ENCODE measurements at regions not wholly inside any gene's neighbourhood (a gene's known extent, or its start where the extent isn't known, plus 50 kb on each side); places are given as distances from the start of the nearest gene placed in this dataset.

- Mint-ChIP-seq H3K36me3 (ENCODE audit: low read depth) (no peaks in the 10 kb centered on the region), H3K27me3 (ENCODE audit: low read depth) (no peaks in the 10 kb centered on the region), H3K27ac (ENCODE audit: unreplicated experiment) (no peak overlapping the region), H3K4me1 (peaks cover 18% of the 10 kb centered on the region), H3K9me3 (no peaks in the 10 kb centered on the region), H3K4me3 (no peak overlapping the region)
- no peak for DNase-seq (ENCODE audit: low read depth, low spot score)
- TF ChIP-seq CTCF (conservative IDR thresholded peaks at IDR 0.05), result no peak
Measured at GRCh38 chr12:65634061-65634460, 190.2 kb upstream of the HMGA2 start.

GRCh38 chr12:65634626-65635331, 189.5 kb upstream of the HMGA2 start:
- no peak for TF ChIP-seq CTCF (conservative IDR thresholded peaks at IDR 0.05)
- DNase-seq (ENCODE audit: low read depth, low spot score), result no peak
- H3K4me1 Mint-ChIP-seq, result peaks cover 19% of the 10 kb centered on the region
- H3K36me3 Mint-ChIP-seq (ENCODE audit: low read depth), result no peaks in the 10 kb centered on the region
- no peaks in the 10 kb centered on the region for H3K27me3 Mint-ChIP-seq (ENCODE audit: low read depth)
- no peak overlapping the region for H3K4me3 Mint-ChIP-seq
- no peak overlapping the region for H3K27ac Mint-ChIP-seq (ENCODE audit: unreplicated experiment)
- no peaks in the 10 kb centered on the region for H3K9me3 Mint-ChIP-seq

GRCh38 chr12:65636436-65636835, 187.8 kb upstream of the HMGA2 start:
- TF ChIP-seq CTCF (conservative IDR thresholded peaks at IDR 0.05), result no peak
- Mint-ChIP-seq H3K27me3 (ENCODE audit: low read depth) (no peaks in the 10 kb centered on the region), H3K4me3 (no peak overlapping the region), H3K36me3 (ENCODE audit: low read depth) (no peaks in the 10 kb centered on the region), H3K9me3 (peaks cover under 1% of the 10 kb centered on the region), H3K27ac (ENCODE audit: unreplicated experiment) (no peak overlapping the region), H3K4me1 (peaks cover 17% of the 10 kb centered on the region)
- DNase-seq (ENCODE audit: low read depth, low spot score), result no peak

GRCh38 chr12:65637150-65637549, 187.1 kb upstream of the HMGA2 start:
- Mint-ChIP-seq H3K4me3 (no peak overlapping the region), H3K4me1 (peaks cover 11% of the 10 kb centered on the region), H3K36me3 (ENCODE audit: low read depth) (no peaks in the 10 kb centered on the region), H3K9me3 (peaks cover 4% of the 10 kb centered on the region), H3K27me3 (ENCODE audit: low read depth) (no peaks in the 10 kb centered on the region), H3K27ac (ENCODE audit: unreplicated experiment) (no peak overlapping the region)
- no peak for DNase-seq (ENCODE audit: low read depth, low spot score)
- TF ChIP-seq CTCF (conservative IDR thresholded peaks at IDR 0.05), result no peak

- no peaks in the 10 kb centered on the region for H3K27me3 Mint-ChIP-seq (ENCODE audit: low read depth)
- DNase-seq (ENCODE audit: low read depth, low spot score), result no peak
- H3K4me3 Mint-ChIP-seq, result no peak overlapping the region
- no peak for TF ChIP-seq CTCF (conservative IDR thresholded peaks at IDR 0.05)
- H3K4me1 Mint-ChIP-seq, result peaks cover 4% of the 10 kb centered on the region
- H3K27ac Mint-ChIP-seq (ENCODE audit: unreplicated experiment), result no peak overlapping the region
- peaks cover 4% of the 10 kb centered on the region for H3K9me3 Mint-ChIP-seq
- no peaks in the 10 kb centered on the region for H3K36me3 Mint-ChIP-seq (ENCODE audit: low read depth)
Measured at GRCh38 chr12:65637774-65638173, 186.5 kb upstream of the HMGA2 start.

Data from neural crest cell (in vitro differentiated cells).